K562 (cell line): ENCODE measurements at regions not wholly inside any gene's neighbourhood (a gene's known extent, or its start where the extent isn't known, plus 50 kb on each side); places are given as distances from the start of the nearest gene placed in this dataset.

Experiments
- GTF2A2 ChIP-seq: IDR thresholded peaks from 2 replicates; pipeline ENCODE4 v1.6.1; 2016; ENCODE audit warnings: mild to moderate bottlenecking, missing genetic modification characterization, missing compliant biosample characterization
- KLF1 ChIP-seq: fragments of 450-650 bp; IDR thresholded peaks from 2 replicates; pipeline ENCODE4 v1.6.1; 2016; ENCODE audit warnings: missing genetic modification characterization, missing compliant biosample characterization
- RBBP5 ChIP-seq: fragments of 200-600 bp; sonication (generic); IDR thresholded peaks from 2 replicates; pipeline ENCODE4 v1.6.1; 2012; ENCODE audit warnings: borderline replicate concordance, mild to moderate bottlenecking, low read length, control low read depth, inconsistent platforms; ENCODE audit not compliant: insufficient read depth, poor library complexity, severe bottlenecking
- SRSF9 ChIP-seq: fragments of 200-400 bp; formaldehyde crosslinking; IDR thresholded peaks from 2 replicates; pipeline ENCODE4 v1.6.1; 2017; ENCODE audit warnings: low read depth, low read length, borderline replicate concordance
- ZNF23 ChIP-seq: fragments of 250-450 bp; sonication (Bioruptor Pico); IDR thresholded peaks from 2 replicates; pipeline ENCODE4 v1.4.0; 2020; ENCODE audit warnings: mild to moderate bottlenecking
- ZNF398 ChIP-seq: fragments of 250-450 bp; sonication (Bioruptor Pico); IDR thresholded peaks from 2 replicates; pipeline ENCODE4 v1.8.0; 2021; ENCODE audit warnings: moderate library complexity, mild to moderate bottlenecking, inconsistent platforms
- TF ChIP-seq, protein P1 (sequence below), 2 experiments: fragments of 450-650 bp; formaldehyde crosslinking in 1 of 2; IDR thresholded peaks; 2 replicates each; pipeline versions ENCODE4 v1.4.0 to v1.6.1; 2014 to 2020; ENCODE audit warnings: mild to moderate bottlenecking in 2 of 2, borderline replicate concordance in 1 of 2, low read depth in 1 of 2
- TF ChIP-seq, protein P2 (sequence below): fragments of 450-650 bp; IDR thresholded peaks from 2 replicates; pipeline ENCODE4 v1.6.1; 2014; ENCODE audit warnings: low read depth, mild to moderate bottlenecking, moderate library complexity, borderline replicate concordance

GRCh38 chr1:91610102-91610501 lies 109.5 kb downstream of the CDC7 start (continued):
- TF ChIP-seq, protein P1, sequence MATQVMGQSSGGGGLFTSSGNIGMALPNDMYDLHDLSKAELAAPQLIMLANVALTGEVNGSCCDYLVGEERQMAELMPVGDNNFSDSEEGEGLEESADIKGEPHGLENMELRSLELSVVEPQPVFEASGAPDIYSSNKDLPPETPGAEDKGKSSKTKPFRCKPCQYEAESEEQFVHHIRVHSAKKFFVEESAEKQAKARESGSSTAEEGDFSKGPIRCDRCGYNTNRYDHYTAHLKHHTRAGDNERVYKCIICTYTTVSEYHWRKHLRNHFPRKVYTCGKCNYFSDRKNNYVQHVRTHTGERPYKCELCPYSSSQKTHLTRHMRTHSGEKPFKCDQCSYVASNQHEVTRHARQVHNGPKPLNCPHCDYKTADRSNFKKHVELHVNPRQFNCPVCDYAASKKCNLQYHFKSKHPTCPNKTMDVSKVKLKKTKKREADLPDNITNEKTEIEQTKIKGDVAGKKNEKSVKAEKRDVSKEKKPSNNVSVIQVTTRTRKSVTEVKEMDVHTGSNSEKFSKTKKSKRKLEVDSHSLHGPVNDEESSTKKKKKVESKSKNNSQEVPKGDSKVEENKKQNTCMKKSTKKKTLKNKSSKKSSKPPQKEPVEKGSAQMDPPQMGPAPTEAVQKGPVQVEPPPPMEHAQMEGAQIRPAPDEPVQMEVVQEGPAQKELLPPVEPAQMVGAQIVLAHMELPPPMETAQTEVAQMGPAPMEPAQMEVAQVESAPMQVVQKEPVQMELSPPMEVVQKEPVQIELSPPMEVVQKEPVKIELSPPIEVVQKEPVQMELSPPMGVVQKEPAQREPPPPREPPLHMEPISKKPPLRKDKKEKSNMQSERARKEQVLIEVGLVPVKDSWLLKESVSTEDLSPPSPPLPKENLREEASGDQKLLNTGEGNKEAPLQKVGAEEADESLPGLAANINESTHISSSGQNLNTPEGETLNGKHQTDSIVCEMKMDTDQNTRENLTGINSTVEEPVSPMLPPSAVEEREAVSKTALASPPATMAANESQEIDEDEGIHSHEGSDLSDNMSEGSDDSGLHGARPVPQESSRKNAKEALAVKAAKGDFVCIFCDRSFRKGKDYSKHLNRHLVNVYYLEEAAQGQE (IDR thresholded peaks at IDR 0.05; ENCODE audit: borderline replicate concordance): no peak
- TF ChIP-seq, protein P1 (CRISPR knock-in tag; IDR thresholded peaks at IDR 0.05; ENCODE audit: low read depth): no peak
- TF ChIP-seq RBBP5 (no peak), SRSF9 (no peak), ZNF23 (CRISPR knock-in tag) (no peak), GTF2A2 (no peak), KLF1 (tag) (no peak), ZNF398 (no peak)
- TF ChIP-seq, protein P2, sequence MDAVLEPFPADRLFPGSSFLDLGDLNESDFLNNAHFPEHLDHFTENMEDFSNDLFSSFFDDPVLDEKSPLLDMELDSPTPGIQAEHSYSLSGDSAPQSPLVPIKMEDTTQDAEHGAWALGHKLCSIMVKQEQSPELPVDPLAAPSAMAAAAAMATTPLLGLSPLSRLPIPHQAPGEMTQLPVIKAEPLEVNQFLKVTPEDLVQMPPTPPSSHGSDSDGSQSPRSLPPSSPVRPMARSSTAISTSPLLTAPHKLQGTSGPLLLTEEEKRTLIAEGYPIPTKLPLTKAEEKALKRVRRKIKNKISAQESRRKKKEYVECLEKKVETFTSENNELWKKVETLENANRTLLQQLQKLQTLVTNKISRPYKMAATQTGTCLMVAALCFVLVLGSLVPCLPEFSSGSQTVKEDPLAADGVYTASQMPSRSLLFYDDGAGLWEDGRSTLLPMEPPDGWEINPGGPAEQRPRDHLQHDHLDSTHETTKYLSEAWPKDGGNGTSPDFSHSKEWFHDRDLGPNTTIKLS: no peak
- TF ChIP-seq, all 486 proteins: peak for 0
